Common myeloid progenitor, CD34-positive (primary cell): ENCODE measurements at regions not wholly inside any gene's neighbourhood (a gene's known extent, or its start where the extent isn't known, plus 50 kb on each side); places are given as distances from the start of the nearest gene placed in this dataset.

Source experiments
- CTCF ChIA-PET: fragments of 350-600 bp; sonication (Branson Sonifier 250); formaldehyde crosslinking; loops from one replicate; lab custom pipeline; 2021; ENCODE audit warnings: antibody characterized with exemption; lab: Charles Lee
- POLR2A ChIA-PET: fragments of 350-600 bp; sonication (Branson Sonifier 250); formaldehyde crosslinking; loops from one replicate; lab custom pipeline; 2021; ENCODE audit warnings: antibody characterized with exemption; lab: Charles Lee
- DNase-seq, 3 donors: peaks; one replicate each; pipeline versions ENCODE4 v3.0.0 to v3.0.0-alpha.2; 2013
- H3K27ac ChIP-seq, 2 experiments: 1 replicate in 1 of 2; 2 replicates in 1 of 2; pipeline ENCODE4 v1.7.0; 2013; ENCODE audit warnings: inconsistent platforms in 2 of 2, low read length in 2 of 2, mild to moderate bottlenecking in 2 of 2, low read depth in 1 of 2, moderate library complexity in 1 of 2; ENCODE audit not compliant: severe bottlenecking in 2 of 2, insufficient read depth in 1 of 2, poor library complexity in 1 of 2
- H3K27me3 ChIP-seq, 5 experiments: replicated peaks in 2 of 5; 1 replicate in 3 of 5; 2 replicates in 2 of 5; pipeline versions ENCODE4 v1.6.1 to v1.7.0; 2013; ENCODE audit warnings: low read length in 4 of 5, mild to moderate bottlenecking in 2 of 5, moderate library complexity in 2 of 5, inconsistent platforms in 1 of 5; ENCODE audit not compliant: insufficient read depth in 5 of 5, control insufficient read depth in 4 of 5
- H3K36me3 ChIP-seq, 4 experiments: 1 replicate in 2 of 4; 2 replicates in 2 of 4; pipeline versions ENCODE4 v1.6.1 to v1.7.0; 2013; ENCODE audit warnings: low read length in 3 of 4, control low read depth in 1 of 4, mild to moderate bottlenecking in 1 of 4; ENCODE audit not compliant: control insufficient read depth in 4 of 4, insufficient read depth in 4 of 4
- H3K4me1 ChIP-seq, 4 experiments: 1 replicate in 3 of 4; 2 replicates in 1 of 4; pipeline versions ENCODE4 v1.6.1 to v1.7.1; 2013; ENCODE audit warnings: low read length in 3 of 4, mild to moderate bottlenecking in 3 of 4, control low read depth in 1 of 4, inconsistent platforms in 1 of 4, moderate library complexity in 1 of 4; ENCODE audit not compliant: control insufficient read depth in 4 of 4, insufficient read depth in 4 of 4; ENCODE audit errors: control extremely low read depth in 1 of 4
- H3K4me3 ChIP-seq, 7 experiments: 1 replicate in 4 of 7; 2 replicates in 3 of 7; pipeline versions ENCODE4 v1.5.1 to v1.7.0; 2013; ENCODE audit warnings: mild to moderate bottlenecking in 7 of 7, low read length in 6 of 7, moderate library complexity in 6 of 7, inconsistent platforms in 2 of 7, low read depth in 2 of 7, control low read depth in 1 of 7; ENCODE audit not compliant: insufficient read depth in 4 of 7, control insufficient read depth in 1 of 7; ENCODE audit errors: extremely low read depth in 1 of 7
- H3K9me3 ChIP-seq, 5 experiments: 1 replicate in 4 of 5; 2 replicates in 1 of 5; pipeline versions ENCODE4 v1.6.1 to v1.7.1; 2013; ENCODE audit warnings: low read length in 4 of 5, mild to moderate bottlenecking in 2 of 5, inconsistent platforms in 1 of 5, low read depth in 1 of 5, moderate library complexity in 1 of 5; ENCODE audit not compliant: control insufficient read depth in 4 of 5, insufficient read depth in 2 of 5; ENCODE audit errors: control extremely low read depth in 1 of 5
- WGBS: methylation state at CpG from one replicate; pipeline ENCODE4 v1.1.5; 2013; ENCODE audit not compliant: insufficient coverage; 5-methylcytosine and 5-hydroxymethylcytosine counted together

DNA sequence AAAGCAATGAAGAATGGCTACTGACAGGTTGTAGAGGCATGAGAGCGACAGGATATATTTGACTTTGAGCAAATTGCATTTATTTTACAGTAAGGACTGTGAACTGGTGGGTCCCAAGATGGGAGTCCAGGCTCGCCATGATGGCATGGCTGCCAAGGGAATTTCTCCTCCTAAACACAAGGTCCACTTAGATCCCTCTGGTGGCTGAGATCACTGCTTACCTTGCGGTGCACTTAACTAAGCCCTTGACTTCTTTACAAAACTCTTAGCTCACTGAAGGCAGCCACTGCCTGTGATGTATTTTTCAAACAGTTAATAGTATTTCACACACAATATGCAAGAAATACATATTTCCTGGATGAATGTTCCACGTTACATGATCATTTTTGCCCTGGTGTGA, 50.3 kb upstream of the SORBS2 start:
- H3K4me3 ChIP-seq = no peak overlapping the region
- H3K9me3 ChIP-seq = peaks cover 0 to 5% (median 3%) of the 10 kb centered on the region in 5 experiments
- no peaks in the 10 kb centered on the region for H3K27me3 ChIP-seq
- peaks cover 0 to 9% (median 6%) of the 10 kb centered on the region in 4 experiments for H3K4me1 ChIP-seq
- no peaks in the 10 kb centered on the region for H3K36me3 ChIP-seq
- H3K27ac ChIP-seq = no peak overlapping the region
- WGBS = 93% methylated on average over 3 of the region's 4 CpGs
- ChIA-PET CTCF (no interaction called here), POLR2A (no interaction called here)
- DNase-seq = no peak

DNA sequence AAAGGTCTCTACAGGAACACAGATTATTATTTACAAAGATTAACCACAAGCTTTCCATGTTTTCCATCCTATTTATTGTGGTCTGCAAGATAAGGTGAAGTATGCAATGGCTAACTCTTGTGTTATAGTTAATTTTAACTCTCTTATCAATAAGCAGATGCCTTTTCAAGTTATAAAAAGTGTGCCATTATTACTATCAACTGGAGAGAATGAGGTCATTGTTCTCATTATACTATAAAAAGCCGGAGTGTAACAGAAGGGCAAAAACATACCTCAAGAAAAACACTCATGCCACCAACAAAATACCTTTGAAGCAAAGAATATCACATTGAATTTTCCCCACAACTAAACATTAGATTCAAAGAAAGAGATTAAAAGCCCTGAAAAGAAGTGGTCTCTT, 52.0 kb upstream of the SORBS2 start:
- WGBS = no CpG with 5 or more reads among the region's 1 CpG
- Histone ChIP-seq H3K9me3 (no peaks in the 10 kb centered on the region), H3K4me3 (no peak overlapping the region), H3K27me3 (no peaks in the 10 kb centered on the region), H3K4me1 (peaks cover 0 to 6% (median 5%) of the 10 kb centered on the region in 4 experiments), H3K36me3 (no peaks in the 10 kb centered on the region), H3K27ac (no peak overlapping the region)
- ChIA-PET CTCF (no interaction called here), POLR2A (no interaction called here)
- DNase-seq = no peak

GRCh38 chr4:185865901-185866328, 53.9 kb upstream of the SORBS2 start:
- no peaks in the 10 kb centered on the region for H3K36me3 ChIP-seq
- peaks cover 0 to 2% (median 0%) of the 10 kb centered on the region in 5 experiments for H3K27me3 ChIP-seq
- H3K4me1 ChIP-seq = no peaks in the 10 kb centered on the region
- POLR2A ChIA-PET = no interaction called here
- WGBS = 58% methylated on average over 4 of the region's 4 CpGs
- CTCF ChIA-PET = no interaction called here
- H3K9me3 ChIP-seq = no peaks in the 10 kb centered on the region
- no peak for DNase-seq
- no peak overlapping the region for H3K4me3 ChIP-seq
- no peak overlapping the region for H3K27ac ChIP-seq

- H3K36me3 ChIP-seq = no peaks in the 10 kb centered on the region
- H3K27me3 ChIP-seq = peaks cover 0 to 2% (median 0%) of the 10 kb centered on the region in 5 experiments
- H3K4me1 ChIP-seq = no peaks in the 10 kb centered on the region
- no peak overlapping the region for H3K27ac ChIP-seq
- DNase-seq = no peak
- 94% methylated on average over 2 of the region's 3 CpGs for WGBS
- CTCF ChIA-PET = interaction anchor here (1.3 kb wide), 1 partner anchor 11 kb away, joined by 3 read pairs; no protein-coding TSS in a partner anchor
- POLR2A ChIA-PET = no interaction called here
- no peak overlapping the region for H3K4me3 ChIP-seq
- no peaks in the 10 kb centered on the region for H3K9me3 ChIP-seq
Observed at GRCh38 chr4:185867770-185868169, 55.8 kb upstream of the SORBS2 start.

DNA sequence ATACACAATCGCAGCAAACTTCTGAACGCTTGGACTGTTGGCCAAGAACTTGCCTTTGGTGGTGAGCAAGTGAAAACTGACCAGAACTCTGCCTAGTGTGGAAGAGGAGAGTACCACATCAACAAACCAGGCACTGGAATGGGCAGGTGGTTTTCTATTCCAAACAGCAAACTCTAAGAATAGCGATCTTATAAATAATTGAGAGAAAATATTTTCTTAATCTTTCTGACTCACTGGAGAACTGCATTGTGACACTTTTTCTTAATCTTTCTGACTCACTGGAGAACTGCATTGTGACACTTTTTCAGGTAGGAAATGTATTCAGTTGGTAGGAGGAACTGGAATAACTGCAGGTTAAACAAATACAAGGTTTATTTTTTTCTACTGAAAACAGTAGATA, 57.0 kb upstream of the SORBS2 start:
- no peak for DNase-seq
- ChIA-PET CTCF (interaction anchor here (1.3 kb wide), 1 partner anchor 9 kb away, joined by 3 read pairs; no protein-coding TSS in a partner anchor), POLR2A (no interaction called here)
- Histone ChIP-seq H3K27me3 (peaks cover 0 to 2% (median 0%) of the 10 kb centered on the region in 5 experiments), H3K4me1 (no peaks in the 10 kb centered on the region), H3K4me3 (no peak overlapping the region), H3K36me3 (no peaks in the 10 kb centered on the region), H3K9me3 (no peaks in the 10 kb centered on the region), H3K27ac (no peak overlapping the region)
- 100% methylated on average over 2 of the region's 3 CpGs for WGBS

DNA sequence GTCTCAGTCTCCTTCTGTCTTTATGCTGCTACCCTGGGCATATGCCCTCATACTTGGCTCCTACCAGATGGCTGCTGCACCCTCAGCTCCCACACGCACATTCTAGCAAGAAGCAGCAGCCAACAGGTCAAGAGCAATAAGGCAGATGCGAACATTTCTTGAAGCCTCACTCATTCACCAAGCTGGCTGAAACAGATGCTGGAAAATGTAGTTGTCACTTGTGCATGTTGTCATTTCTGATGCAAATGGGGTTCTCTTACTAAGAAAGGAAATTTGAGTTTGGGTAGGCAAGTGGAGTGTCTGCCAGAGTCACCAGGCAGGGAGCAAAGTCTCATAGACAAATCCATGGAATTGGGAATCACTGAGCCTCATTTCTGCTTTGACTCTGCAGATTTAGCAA, 57.4 kb upstream of the SORBS2 start:
- POLR2A ChIA-PET = no interaction called here

DNA sequence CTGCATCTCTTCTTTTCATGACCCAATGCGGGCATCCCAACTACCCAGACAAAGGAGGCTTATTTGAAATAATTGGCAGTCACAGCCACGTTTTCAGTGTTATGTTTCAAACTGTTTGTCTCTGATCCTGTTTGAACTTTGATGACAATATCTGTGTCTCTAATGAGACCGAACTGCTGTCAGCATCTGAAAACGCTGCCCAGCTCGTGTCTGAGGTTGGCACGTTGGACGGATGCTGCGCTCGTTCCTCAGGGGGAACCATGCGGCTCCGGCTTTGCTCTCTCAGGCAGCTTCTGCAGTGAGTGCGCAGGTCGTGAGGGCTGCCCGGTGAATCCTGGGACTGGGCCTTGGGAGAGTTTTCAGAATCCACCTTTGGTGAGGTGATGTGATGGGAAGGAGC, 58.4 kb upstream of the SORBS2 start:
- no peaks in the 10 kb centered on the region for H3K36me3 ChIP-seq
- H3K27ac ChIP-seq = no peak overlapping the region
- peaks cover 0 to 2% (median 0%) of the 10 kb centered on the region in 5 experiments for H3K27me3 ChIP-seq
- no peaks in the 10 kb centered on the region for H3K4me1 ChIP-seq
- H3K4me3 ChIP-seq = no peak overlapping the region
- CTCF ChIA-PET = no interaction called here
- no peaks in the 10 kb centered on the region for H3K9me3 ChIP-seq
- POLR2A ChIA-PET = no interaction called here
- WGBS = 89% methylated on average over 10 of the region's 14 CpGs
- DNase-seq = no peak

More for the DNA sequence above, 57.4 kb upstream of the SORBS2 start:
- Histone ChIP-seq H3K4me3 (no peak overlapping the region), H3K9me3 (no peaks in the 10 kb centered on the region), H3K27ac (no peak overlapping the region), H3K27me3 (peaks cover 0 to 2% (median 0%) of the 10 kb centered on the region in 5 experiments), H3K36me3 (no peaks in the 10 kb centered on the region), H3K4me1 (no peaks in the 10 kb centered on the region)
- CTCF ChIA-PET = no interaction called here
- DNase-seq = no peak
- 100% methylated on average over 1 of the region's 2 CpGs for WGBS
